WTC11 (cell line): ENCODE measurements at regions not wholly inside any gene's neighbourhood (a gene's known extent, or its start where the extent isn't known, plus 50 kb on each side); places are given as distances from the start of the nearest gene placed in this dataset.

Experiments
- ATAC-seq: fragments of 200-7000 bp; cut with Tn5 transposase; 2 replicates; pipeline ENCODE4 v1.10.0; 2021; ENCODE audit warnings: mild to moderate bottlenecking, moderate library complexity
- CTCF ChIA-PET: fragments of 300-600 bp; sonication (Branson Sonifier 250); formaldehyde crosslinking; loops from one replicate; lab custom pipeline; 2021; ENCODE audit warnings: antibody characterized with exemption; lab: Charles Lee
- POLR2A ChIA-PET: fragments of 350-600 bp; sonication (Branson Sonifier 250); formaldehyde crosslinking; loops from one replicate; lab custom pipeline; 2021; ENCODE audit warnings: antibody characterized with exemption; lab: Charles Lee
- DNase-seq: peaks from one replicate; pipeline ENCODE4 v3.0.0; 2021; ENCODE audit warnings: low spot score
- H3K27ac Mint-ChIP-seq: 2 replicates; pipeline ENCODE4 v1.8.0; 2021; ENCODE audit warnings: mixed read lengths
- H3K27me3 Mint-ChIP-seq: 2 replicates; pipeline ENCODE4 v1.8.0; 2021; ENCODE audit warnings: low read depth, mild to moderate bottlenecking, moderate library complexity, mixed read lengths
- H3K36me3 Mint-ChIP-seq: 2 replicates; pipeline ENCODE4 v1.8.0; 2021; ENCODE audit warnings: mixed read lengths
- H3K4me1 Mint-ChIP-seq: 2 replicates; pipeline ENCODE4 v1.8.0; 2022; ENCODE audit warnings: mixed read lengths
- H3K4me3 Mint-ChIP-seq: 2 replicates; pipeline ENCODE4 v1.8.0; 2021; ENCODE audit warnings: mild to moderate bottlenecking, moderate library complexity, mixed read lengths
- H3K9me3 Mint-ChIP-seq: 2 replicates; pipeline ENCODE4 v1.8.0; 2021; ENCODE audit warnings: mixed read lengths
- ATF1 ChIP-seq: sonication (generic); formaldehyde crosslinking; IDR thresholded peaks from 2 replicates; pipeline ENCODE4 v1.8.1; 2023; ENCODE audit warnings: mild to moderate bottlenecking, moderate library complexity, missing genetic modification reagents
- ATF2 ChIP-seq: sonication (generic); formaldehyde crosslinking; IDR thresholded peaks from 2 replicates; pipeline ENCODE4 v1.8.1; 2022; ENCODE audit warnings: low read depth, missing genetic modification reagents, borderline replicate concordance
- CDX4 ChIP-seq: fragments of 250-450 bp; sonication (Bioruptor Pico); IDR thresholded peaks from 2 replicates; pipeline ENCODE4 v1.9.0; 2021; ENCODE audit warnings: moderate library complexity, mild to moderate bottlenecking, inconsistent platforms, borderline replicate concordance
- ERG ChIP-seq: fragments of 250-450 bp; sonication (Bioruptor Pico); IDR thresholded peaks from 2 replicates; pipeline ENCODE4 v1.8.0; 2021; ENCODE audit warnings: mild to moderate bottlenecking
- FOXK1 ChIP-seq: sonication (generic); formaldehyde crosslinking; IDR thresholded peaks from 2 replicates; pipeline ENCODE4 v1.8.0; 2022; ENCODE audit warnings: mild to moderate bottlenecking, moderate library complexity, missing genetic modification reagents
- HMGA2 ChIP-seq: fragments of 250-450 bp; sonication (Bioruptor Pico); IDR thresholded peaks from 2 replicates; pipeline ENCODE4 v1.4.0; 2021; ENCODE audit warnings: mild to moderate bottlenecking, moderate library complexity
- HMGXB4 ChIP-seq: sonication (generic); formaldehyde crosslinking; IDR thresholded peaks from 2 replicates; pipeline ENCODE4 v1.8.1; 2023; ENCODE audit warnings: mild to moderate bottlenecking, moderate library complexity, missing genetic modification reagents
- NR1H2 ChIP-seq: sonication (generic); formaldehyde crosslinking; IDR thresholded peaks from 2 replicates; pipeline ENCODE4 v1.9.0; 2021; ENCODE audit warnings: mild to moderate bottlenecking, moderate library complexity, missing genetic modification reagents
- NR2C2 ChIP-seq: sonication (generic); formaldehyde crosslinking; IDR thresholded peaks from 2 replicates; pipeline ENCODE4 v1.8.0; 2022; ENCODE audit warnings: mild to moderate bottlenecking, missing genetic modification reagents
- NR3C1 ChIP-seq: sonication (generic); formaldehyde crosslinking; conservative IDR thresholded peaks from 2 replicates; pipeline ENCODE4 v1.8.1; 2023; ENCODE audit warnings: low read depth, mild to moderate bottlenecking, missing genetic modification reagents
- PREB ChIP-seq: sonication (generic); formaldehyde crosslinking; IDR thresholded peaks from 2 replicates; pipeline ENCODE4 v1.8.1; 2022; ENCODE audit warnings: mild to moderate bottlenecking, missing genetic modification reagents, moderate library complexity, borderline replicate concordance
- SOX15 ChIP-seq: fragments of 250-450 bp; sonication (Bioruptor Pico); IDR thresholded peaks from 2 replicates; pipeline ENCODE4 v1.9.0; 2021; ENCODE audit warnings: mild to moderate bottlenecking
- SP1 ChIP-seq: sonication (generic); formaldehyde crosslinking; conservative IDR thresholded peaks from 2 replicates; pipeline ENCODE4 v1.8.1; 2022; ENCODE audit warnings: missing genetic modification reagents
- TCF7 ChIP-seq: sonication (generic); formaldehyde crosslinking; IDR thresholded peaks from 2 replicates; pipeline ENCODE4 v1.8.0; 2022; ENCODE audit warnings: mild to moderate bottlenecking, low read depth, missing genetic modification reagents, moderate library complexity
- USF1 ChIP-seq: sonication (generic); formaldehyde crosslinking; IDR thresholded peaks from 2 replicates; pipeline ENCODE4 v1.8.0; 2022; ENCODE audit warnings: mild to moderate bottlenecking, missing genetic modification reagents
- ZBTB43 ChIP-seq: sonication (generic); formaldehyde crosslinking; IDR thresholded peaks from 2 replicates; pipeline ENCODE4 v1.8.1; 2023; ENCODE audit warnings: mild to moderate bottlenecking, missing genetic modification reagents
- ZNF219 ChIP-seq: sonication (generic); formaldehyde crosslinking; IDR thresholded peaks from 2 replicates; pipeline ENCODE4 v1.8.0; 2023; ENCODE audit warnings: missing genetic modification reagents, mild to moderate bottlenecking, borderline replicate concordance
- ZNF263 ChIP-seq: sonication (generic); formaldehyde crosslinking; IDR thresholded peaks from 2 replicates; pipeline ENCODE4 v1.8.1; 2022; ENCODE audit warnings: low read depth, mild to moderate bottlenecking, moderate library complexity, missing genetic modification reagents
- ZNF532 ChIP-seq: fragments of 250-450 bp; sonication (Bioruptor Pico); IDR thresholded peaks from 2 replicates; pipeline ENCODE4 v1.9.0; 2021; ENCODE audit warnings: mild to moderate bottlenecking, borderline replicate concordance
- ZNF671 ChIP-seq: fragments of 250-450 bp; sonication (Bioruptor Pico); IDR thresholded peaks from 2 replicates; pipeline ENCODE4 v1.8.0; 2021; ENCODE audit warnings: mild to moderate bottlenecking

- Mint-ChIP-seq H3K4me1 (peaks cover 2% of the 10 kb centered on the region; the same call in 1 of the 2 replicates), H3K36me3 (no peaks in the 10 kb centered on the region), H3K4me3 (no peak overlapping the region), H3K9me3 (no peaks in the 10 kb centered on the region), H3K27ac (no peak overlapping the region), H3K27me3 (no peaks in the 10 kb centered on the region)
- ATAC-seq (no peak), DNase-seq (no peak)
- ChIA-PET POLR2A (no interaction called here), CTCF (no interaction called here)
- no peak for TF ChIP-seq ZNF263 (CRISPR knock-in tag)
- no peak for TF ChIP-seq NR3C1 (CRISPR knock-in tag)
- no peak for TF ChIP-seq USF1 (CRISPR knock-in tag)
- TF ChIP-seq CDX4 (CRISPR knock-in tag) = no peak
- TF ChIP-seq TCF7 (CRISPR knock-in tag) = no peak
- no peak for TF ChIP-seq ZNF671 (CRISPR knock-in tag)
- TF ChIP-seq ATF1 (CRISPR knock-in tag) = no peak
- TF ChIP-seq ZNF219 = no peak
- TF ChIP-seq PREB (CRISPR knock-in tag) = no peak
- TF ChIP-seq NR2C2 (CRISPR knock-in tag) = no peak
- TF ChIP-seq NR1H2 = no peak
- TF ChIP-seq ERG (CRISPR knock-in tag) = no peak
- no peak for TF ChIP-seq ATF2
- no peak for TF ChIP-seq ZBTB43 (CRISPR knock-in tag)
- TF ChIP-seq FOXK1 (CRISPR knock-in tag) = no peak
- TF ChIP-seq HMGA2 (CRISPR knock-in tag) = no peak
- TF ChIP-seq ZNF532 = no peak
- no peak for TF ChIP-seq SP1 (CRISPR knock-in tag)
- TF ChIP-seq SOX15 (CRISPR knock-in tag) = no peak
- TF ChIP-seq HMGXB4 (CRISPR knock-in tag) = no peak
Measured at GRCh38 chr9:78150312-78150982, 85.4 kb upstream of the CEP78 start.
